ENCODE measurements at regions not wholly inside any gene's neighbourhood (a gene's known extent, or its start where the extent isn't known, plus 50 kb on each side); places are given as distances from the start of the nearest gene placed in this dataset.

- TF ChIP-seq YY1 (IDR thresholded peaks at IDR 0.05; ENCODE audit: insufficient read depth, insufficient read length) (no peak), ZNF274 (IDR thresholded peaks at IDR 0.05; ENCODE audit: low read depth, low read length) (no peak)
These were observed 82.3 kb downstream of the NUDT12 start for GRCh38 chr5:103480246-103480645.
